Embryonic facial prominence (tissue), 1 donor: ENCODE measurements at regions not wholly inside any gene's neighbourhood (a gene's known extent, or its start where the extent isn't known, plus 50 kb on each side); places are given as distances from the start of the nearest gene placed in this dataset.

Source experiments
- DNase-seq: peaks from one replicate; pipeline ENCODE4 v3.0.0-alpha.2; 2016; ENCODE audit errors: extremely low spot score

GRCh38 chr4:13181681-13182080, 302.5 kb downstream of the RAB28 start:
- DNase-seq = no peak

DNA sequence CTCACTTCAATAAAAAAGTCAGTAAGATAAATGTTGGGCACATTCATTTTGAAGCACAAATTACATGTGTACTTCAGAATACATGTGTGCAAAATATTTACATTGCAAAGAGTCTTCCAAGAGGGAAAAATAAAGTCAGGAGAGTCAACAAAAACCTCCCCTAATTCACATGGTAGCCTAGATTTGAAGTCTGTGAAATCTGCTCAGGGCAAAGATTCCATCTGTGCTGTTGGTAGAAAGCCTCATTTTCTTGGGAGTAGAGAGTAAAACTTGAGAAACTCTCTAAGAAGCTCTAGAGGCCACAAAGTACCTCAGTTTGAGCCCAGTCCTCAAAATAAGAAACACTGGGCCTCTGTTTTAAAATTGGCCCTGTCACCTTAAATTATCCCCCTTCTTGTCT, 303.4 kb downstream of the RAB28 start:
- DNase-seq = no peak

- no peak for DNase-seq
Measured at GRCh38 chr4:13178621-13179020, 305.5 kb downstream of the RAB28 start.

DNA sequence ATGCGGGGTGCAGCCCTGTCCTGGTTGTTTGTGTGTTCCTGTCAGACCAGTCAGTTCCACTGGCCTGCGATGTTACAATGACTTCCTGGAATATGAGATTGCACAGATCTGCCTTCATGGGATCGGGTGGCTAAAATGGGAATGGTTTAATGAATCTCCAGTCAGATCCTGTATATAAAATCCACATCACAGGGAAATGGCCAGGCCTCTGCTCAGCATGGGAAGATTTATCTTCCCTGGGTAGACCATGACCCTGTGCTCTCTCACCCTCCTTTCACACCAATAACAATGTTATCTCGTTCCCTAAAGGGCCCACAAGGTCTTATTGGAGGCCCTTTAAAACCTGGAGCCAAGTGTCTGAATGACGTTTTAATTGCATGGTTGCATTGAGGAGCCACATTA, 307.4 kb downstream of the RAB28 start:
- DNase-seq = no peak

DNA sequence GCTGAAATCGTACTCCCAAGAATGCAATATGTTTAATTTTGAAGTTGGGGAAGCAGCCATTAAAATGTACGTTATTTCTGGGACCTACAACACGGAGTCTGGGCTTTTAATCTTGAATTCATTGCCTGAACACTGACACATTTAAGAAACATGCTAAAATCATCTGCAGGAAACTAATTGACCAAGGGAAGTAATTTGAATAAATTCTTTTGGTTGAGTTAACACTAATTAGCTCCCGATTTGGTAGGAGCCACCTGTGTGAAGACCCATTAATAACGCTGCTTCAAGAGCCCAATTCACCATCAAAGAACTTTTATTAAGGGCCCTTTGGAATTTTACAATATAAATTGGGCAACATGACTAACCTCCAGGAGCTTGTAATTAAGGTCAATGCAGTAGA, 309.2 kb downstream of the RAB28 start:
- DNase-seq = no peak

GRCh38 chr4:13174001-13174400, 310.1 kb downstream of the RAB28 start:
- no peak for DNase-seq

GRCh38 chr4:13171292-13172057, 312.7 kb downstream of the RAB28 start:
- DNase-seq = no peak

DNA sequence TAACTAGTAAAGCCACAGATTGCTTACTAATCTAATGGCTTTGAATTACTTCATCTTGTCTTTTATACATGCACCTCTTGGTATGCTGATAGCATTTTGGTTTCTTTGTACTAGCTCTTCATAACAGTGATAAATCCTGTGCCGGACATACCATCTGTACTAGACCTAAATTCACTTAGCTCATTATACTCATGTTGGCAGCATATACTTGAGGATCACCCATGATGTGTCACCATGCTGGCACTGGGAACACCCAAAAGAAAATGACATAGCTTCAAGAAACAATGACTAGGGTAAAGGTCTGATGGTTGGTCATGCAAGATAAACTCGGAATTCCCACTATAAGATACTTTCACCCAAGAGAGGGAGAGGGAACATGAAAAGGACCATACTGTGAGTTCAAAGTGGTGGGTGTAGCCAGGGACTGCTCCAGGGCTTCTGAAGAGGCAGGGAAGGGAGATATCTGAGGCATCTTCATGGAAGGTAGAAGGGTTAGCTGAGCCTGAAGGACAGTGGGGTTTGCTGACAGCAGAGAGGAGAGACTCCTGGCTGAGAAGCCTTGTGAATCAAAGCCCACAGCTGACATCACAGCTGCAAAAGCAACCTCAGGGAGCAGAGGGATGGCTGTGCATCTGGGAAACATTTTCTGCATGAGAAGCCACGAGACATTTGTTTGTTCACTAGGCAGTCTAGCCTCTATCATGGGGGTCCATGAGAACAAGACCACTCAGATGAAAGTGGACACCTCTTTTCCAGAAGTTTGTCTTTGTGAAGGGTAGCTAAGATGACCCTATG, 314.2 kb downstream of the RAB28 start:
- DNase-seq = no peak

GRCh38 chr4:13168326-13168725, 315.8 kb downstream of the RAB28 start:
- DNase-seq = no peak

GRCh38 chr4:13166214-13166613, 317.9 kb downstream of the RAB28 start:
- DNase-seq = no peak

- no peak for DNase-seq
Measured at GRCh38 chr4:13164783-13165331, 319.3 kb downstream of the RAB28 start.

DNA sequence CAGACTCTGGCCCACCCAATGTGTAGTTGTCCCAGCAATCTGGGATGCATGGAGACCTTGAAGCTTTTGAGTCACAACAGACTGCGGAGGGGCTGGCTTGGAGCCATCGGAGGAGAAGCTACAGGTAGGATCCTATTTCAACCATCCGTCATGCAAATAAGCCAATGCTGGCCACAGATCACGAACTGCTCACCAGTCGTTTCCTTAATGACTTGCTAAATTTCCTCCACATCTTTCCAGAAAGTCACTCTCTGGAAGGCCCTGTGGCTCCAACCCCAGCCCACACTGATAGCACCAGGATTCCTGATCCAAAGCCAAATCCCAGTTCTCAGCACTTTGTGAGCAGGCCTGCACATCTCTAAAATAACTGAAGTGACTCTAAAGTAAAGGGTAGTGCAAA, 321.3 kb downstream of the RAB28 start:
- no peak for DNase-seq

- no peak for DNase-seq
Measured at GRCh38 chr4:13160920-13161319, 323.2 kb downstream of the RAB28 start.

DNA sequence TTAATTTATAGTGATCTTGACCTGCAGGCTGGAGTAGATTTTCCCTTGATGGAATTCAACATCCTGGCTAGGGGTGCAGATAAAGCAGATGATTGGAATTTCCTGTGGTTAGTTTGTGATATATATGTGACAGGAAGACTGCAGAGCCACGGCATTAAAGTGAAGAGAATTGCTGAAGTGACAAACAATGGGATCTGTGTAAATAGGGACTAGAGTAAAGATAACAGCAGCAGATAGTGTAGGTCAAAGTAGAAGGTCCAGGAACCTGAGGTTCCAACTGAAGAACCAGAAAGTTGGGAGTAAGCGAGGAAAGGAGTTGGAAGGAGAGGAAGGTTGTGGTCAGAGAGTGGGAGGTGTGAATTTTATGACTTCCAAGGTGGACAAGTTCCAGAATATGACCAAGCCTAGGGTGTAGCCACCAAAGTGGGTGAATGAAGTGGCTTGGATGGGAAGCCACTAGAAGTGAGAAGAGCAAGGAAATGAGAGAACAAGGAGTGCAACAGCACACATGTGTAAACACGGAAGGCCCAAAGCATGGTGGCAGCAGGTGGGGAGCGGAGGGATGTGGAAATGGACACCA, 325.0 kb downstream of the RAB28 start:
- DNase-seq = no peak

GRCh38 chr4:13151194-13151593, 332.9 kb downstream of the RAB28 start:
- no peak for DNase-seq

DNA sequence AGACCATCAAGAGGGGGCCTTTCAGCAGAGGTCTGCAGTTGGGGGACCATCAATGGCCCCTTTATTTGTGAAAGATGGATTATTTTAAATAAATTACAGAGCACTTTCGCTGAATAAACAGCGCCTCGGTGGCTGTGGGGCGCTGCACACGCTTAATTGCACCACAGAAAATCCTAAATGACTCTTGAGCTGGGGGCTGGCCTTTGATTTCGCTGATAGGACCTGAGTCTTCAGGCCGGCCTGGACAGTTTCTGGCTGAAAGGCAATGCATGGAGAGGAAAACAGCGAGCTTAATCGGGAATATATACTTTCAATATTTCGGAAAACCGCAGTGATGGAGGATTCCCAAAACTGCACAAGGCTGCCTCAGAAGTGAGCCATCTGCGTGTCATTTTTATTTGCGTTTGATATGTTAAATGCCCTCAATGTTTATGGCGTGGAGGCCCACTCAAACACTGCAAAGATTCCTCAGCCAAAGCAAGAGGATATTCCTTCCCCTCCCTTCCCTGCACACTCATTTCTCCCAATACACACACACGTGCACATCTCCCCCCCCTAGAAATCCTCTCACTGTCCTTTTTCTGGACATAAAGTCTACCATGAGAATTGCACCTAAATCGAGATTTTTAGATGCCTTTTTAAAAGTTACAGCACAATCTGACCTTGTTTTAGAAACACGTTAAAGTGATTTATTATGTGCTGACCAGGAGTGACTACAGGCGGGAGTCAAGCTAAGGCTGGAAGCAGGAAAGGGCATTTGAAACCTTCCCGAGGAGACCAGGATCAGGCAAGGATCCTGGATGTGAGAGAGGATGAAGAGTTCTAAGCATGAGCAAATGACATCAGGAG, 340.7 kb downstream of the RAB28 start:
- no peak for DNase-seq

DNA sequence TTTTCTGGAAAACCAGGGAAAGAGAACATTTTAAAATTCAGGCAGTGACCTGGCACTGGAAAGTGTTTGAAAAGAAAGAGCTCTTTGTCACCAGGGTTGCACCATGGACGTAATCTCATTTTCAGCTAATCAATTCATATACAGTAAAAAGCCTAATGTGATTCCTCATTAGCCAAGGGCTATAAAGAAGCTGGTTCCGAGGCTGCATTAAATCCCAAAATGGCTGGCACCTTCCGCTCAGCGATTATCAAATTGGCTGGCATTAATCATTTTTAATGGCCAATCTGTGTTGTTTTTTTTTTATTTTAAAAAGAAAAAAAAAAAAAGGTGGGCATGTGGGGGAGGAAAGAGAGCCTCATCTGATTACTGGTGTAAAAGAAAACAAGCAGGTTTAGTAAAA, 341.4 kb downstream of the RAB28 start:
- DNase-seq = no peak

GRCh38 chr4:13142191-13142590, 341.9 kb downstream of the RAB28 start:
- DNase-seq = no peak

GRCh38 chr4:13137390-13137789, 346.8 kb downstream of the RAB28 start:
- no peak for DNase-seq

DNA sequence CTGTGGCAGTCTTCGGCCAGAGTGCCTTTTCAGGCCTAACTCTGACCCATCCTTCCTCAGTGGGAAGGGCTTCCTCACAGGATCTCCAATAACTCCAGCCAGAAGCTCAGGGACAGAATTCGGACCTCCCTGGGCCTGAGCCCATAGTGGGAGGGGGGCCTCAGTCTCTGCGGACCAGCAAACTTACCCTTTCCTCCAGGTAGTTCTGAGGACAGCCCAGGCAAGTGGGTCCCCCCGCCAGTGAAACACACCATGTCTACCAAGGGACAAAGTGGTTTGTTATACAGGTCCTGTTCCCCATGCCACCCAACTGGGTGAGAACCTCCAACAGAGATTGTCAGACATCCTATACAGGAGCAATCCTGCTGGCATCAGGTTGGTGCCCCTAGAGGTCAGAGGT, 350.4 kb downstream of the RAB28 start:
- DNase-seq = no peak

DNA sequence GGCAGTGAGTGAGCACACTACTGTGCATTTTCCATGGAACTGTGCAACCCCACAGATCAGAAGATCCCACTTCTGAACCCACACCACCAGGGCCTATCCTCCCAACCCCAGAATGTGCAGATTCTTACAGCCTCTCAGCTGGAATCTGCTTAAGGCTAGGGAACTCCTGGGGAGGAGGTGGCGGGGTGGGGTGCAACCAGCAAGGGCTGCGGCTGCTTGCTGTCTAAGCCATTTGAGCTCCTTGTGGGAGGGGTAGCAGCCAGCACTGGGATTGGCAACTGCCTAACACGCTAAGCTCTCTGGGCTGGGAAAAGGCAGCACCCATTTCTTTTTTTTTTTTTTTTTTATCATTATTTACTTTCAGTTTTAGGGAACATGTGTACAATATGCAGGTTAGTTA, 353.3 kb downstream of the RAB28 start:
- no peak for DNase-seq

GRCh38 chr4:13129095-13129494, 355.0 kb downstream of the RAB28 start:
- DNase-seq = no peak
